Naive thymus-derived CD4-positive, alpha-beta T cell (primary cell): ENCODE measurements at regions not wholly inside any gene's neighbourhood (a gene's known extent, or its start where the extent isn't known, plus 50 kb on each side); places are given as distances from the start of the nearest gene placed in this dataset.

Source experiments
- ATAC-seq: fragments of 150-1000 bp; cut with Tn5 transposase; 2 replicates; pipeline ENCODE4 v1.10.0; 2021; ENCODE audit warnings: mild to moderate bottlenecking, moderate library complexity
- CTCF ChIA-PET: fragments of 350-600 bp; sonication (Branson Sonifier 250); formaldehyde crosslinking; loops from one replicate; lab custom pipeline; 2021; ENCODE audit warnings: antibody characterized with exemption; lab: Charles Lee
- POLR2A ChIA-PET: fragments of 350-600 bp; sonication (Branson Sonifier 250); formaldehyde crosslinking; loops from one replicate; lab custom pipeline; 2021; ENCODE audit warnings: antibody characterized with exemption, inconsistent platforms; lab: Charles Lee
- DNase-seq, 9 donors: peaks; one replicate each; pipeline versions ENCODE4 v3.0.0 to v3.0.0-alpha.2; 2020 to 2022; ENCODE audit warnings: mixed read lengths in 1 of 9
- H3K27ac ChIP-seq: one replicate; pipeline ENCODE4 v1.7.0; 2013; ENCODE audit warnings: mild to moderate bottlenecking, low read depth, low read length, moderate library complexity
- H3K27me3 ChIP-seq, 2 donors: one replicate each; pipeline ENCODE4 v1.7.0; 2013; ENCODE audit warnings: low read length in 2 of 2, mild to moderate bottlenecking in 2 of 2, moderate library complexity in 2 of 2; ENCODE audit not compliant: control insufficient read depth in 2 of 2, insufficient read depth in 2 of 2
- H3K36me3 ChIP-seq, 3 experiments: 1 replicate in 2 of 3; 2 replicates in 1 of 3; pipeline ENCODE4 v1.7.0; 2013; ENCODE audit warnings: low read length in 3 of 3, mild to moderate bottlenecking in 3 of 3, moderate library complexity in 1 of 3; ENCODE audit not compliant: insufficient read depth in 3 of 3, control insufficient read depth in 2 of 3
- H3K4me1 ChIP-seq, 2 donors: one replicate each; pipeline ENCODE4 v1.7.0; 2013; ENCODE audit warnings: low read length in 2 of 2, mild to moderate bottlenecking in 2 of 2, moderate library complexity in 1 of 2; ENCODE audit not compliant: control insufficient read depth in 2 of 2, insufficient read depth in 2 of 2
- H3K4me3 ChIP-seq: 2 replicates; pipeline ENCODE4 v1.7.0; 2013; ENCODE audit warnings: mild to moderate bottlenecking, low read length
- H3K9me3 ChIP-seq, 3 experiments: 1 replicate in 2 of 3; 2 replicates in 1 of 3; pipeline ENCODE4 v1.7.0; 2013; ENCODE audit warnings: low read length in 3 of 3; ENCODE audit not compliant: control insufficient read depth in 2 of 3
- H3K27ac Mint-ChIP-seq, 9 donors: one replicate each; pipeline ENCODE4 v1.8.0; 2020 to 2022; ENCODE audit warnings: mixed read lengths in 9 of 9, mild to moderate bottlenecking in 8 of 9, moderate library complexity in 5 of 9, inconsistent platforms in 2 of 9
- H3K27me3 Mint-ChIP-seq, 5 donors: one replicate each; pipeline ENCODE4 v1.8.0; 2021 to 2022; ENCODE audit warnings: mixed read lengths in 5 of 5, mild to moderate bottlenecking in 1 of 5
- H3K36me3 Mint-ChIP-seq, 5 donors: one replicate each; pipeline ENCODE4 v1.8.0; 2020 to 2022; ENCODE audit warnings: mixed read lengths in 5 of 5, mild to moderate bottlenecking in 3 of 5, inconsistent platforms in 1 of 5
- H3K4me1 Mint-ChIP-seq, 7 donors: one replicate each; pipeline ENCODE4 v1.8.0; 2020 to 2022; ENCODE audit warnings: mixed read lengths in 7 of 7, mild to moderate bottlenecking in 3 of 7, inconsistent platforms in 1 of 7
- H3K4me3 Mint-ChIP-seq, 10 donors: one replicate each; pipeline ENCODE4 v1.8.0; 2020 to 2022; ENCODE audit warnings: mild to moderate bottlenecking in 10 of 10, mixed read lengths in 10 of 10, moderate library complexity in 6 of 10, inconsistent platforms in 2 of 10
- H3K9me3 Mint-ChIP-seq, 11 donors: one replicate each; pipeline ENCODE4 v1.8.0; 2020 to 2022; ENCODE audit warnings: mixed read lengths in 11 of 11, mild to moderate bottlenecking in 4 of 11, inconsistent platforms in 1 of 11, moderate library complexity in 1 of 11
- intact Hi-C, 2 donors: fragments of 100-400 bp; cut with micrococcal nuclease; formaldehyde crosslinking; loops; one replicate each; pipeline ENCODE4 v1.15.1; 2023

DNA sequence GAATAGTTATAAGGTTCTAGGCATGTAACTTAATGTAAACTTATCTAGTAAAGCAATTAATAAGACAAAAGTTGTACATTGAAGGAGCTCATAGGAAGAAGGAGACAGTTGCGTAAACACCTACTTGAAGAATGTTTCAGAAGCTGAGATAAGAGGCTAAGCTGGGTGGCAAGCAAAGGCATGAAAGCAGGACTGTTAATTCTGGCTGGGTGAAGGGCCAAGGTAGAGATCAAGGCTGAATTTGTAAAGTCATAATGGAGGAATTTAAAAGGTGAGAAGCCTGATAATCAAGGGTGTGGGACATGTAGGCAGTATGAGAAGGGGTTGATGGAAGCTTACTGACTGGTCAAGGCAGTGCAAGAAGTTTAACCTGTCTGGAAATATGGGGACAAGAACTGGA lies 80.4 kb upstream of the TGFBR2 start:
- H3K36me3 Mint-ChIP-seq: peaks cover 0 to 6% (median 0%) of the 10 kb centered on the region in 5 donors
- ATAC-seq (no peak), DNase-seq (no peak)
- Histone ChIP-seq H3K4me1 (no peaks in the 10 kb centered on the region), H3K27ac (no peak overlapping the region), H3K4me3 (no peak overlapping the region), H3K27me3 (no peaks in the 10 kb centered on the region), H3K9me3 (no peaks in the 10 kb centered on the region), H3K36me3 (no peaks in the 10 kb centered on the region)
- no peak overlapping the region for H3K4me3 Mint-ChIP-seq
- no peak overlapping the region for H3K27ac Mint-ChIP-seq
- peaks cover 0 to 5% (median 0%) of the 10 kb centered on the region in 11 donors for H3K9me3 Mint-ChIP-seq
- peaks cover 8 to 41% (median 30%) of the 10 kb centered on the region in 7 donors for H3K4me1 Mint-ChIP-seq
- intact Hi-C loops: no loop called here
- peaks cover 0 to 3% (median 0%) of the 10 kb centered on the region in 5 donors for H3K27me3 Mint-ChIP-seq
- POLR2A ChIA-PET: no interaction called here
- CTCF ChIA-PET: no interaction called here

DNA sequence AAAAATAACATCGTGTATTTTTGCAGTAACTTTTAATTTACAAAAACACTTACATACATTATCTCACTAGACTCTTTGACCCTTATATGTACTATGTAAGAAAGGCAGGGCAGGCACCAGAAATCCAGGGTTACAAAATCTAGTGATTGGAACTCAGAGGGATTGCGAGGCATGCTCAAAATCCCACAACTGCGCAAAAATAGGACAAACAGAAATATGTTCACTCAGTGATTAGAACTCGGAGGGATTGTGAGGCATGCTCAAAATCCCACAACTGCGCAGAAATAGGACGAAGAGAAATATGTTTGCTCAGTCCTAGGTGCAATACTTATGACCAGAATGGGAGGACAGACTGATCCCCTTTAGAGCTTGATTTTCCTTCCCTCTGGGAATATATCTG lies 79.2 kb upstream of the TGFBR2 start:
- peaks cover 8 to 46% (median 30%) of the 10 kb centered on the region in 7 donors for H3K4me1 Mint-ChIP-seq
- H3K4me3 Mint-ChIP-seq: no peak overlapping the region
- Histone ChIP-seq H3K9me3 (no peaks in the 10 kb centered on the region), H3K27me3 (no peaks in the 10 kb centered on the region), H3K27ac (no peak overlapping the region), H3K4me3 (no peak overlapping the region), H3K36me3 (no peaks in the 10 kb centered on the region), H3K4me1 (no peaks in the 10 kb centered on the region)
- peaks cover 0 to 6% (median 0%) of the 10 kb centered on the region in 5 donors for H3K36me3 Mint-ChIP-seq
- ChIA-PET CTCF (interaction anchor here (1.1 kb wide), 1 partner anchor 168 kb away, joined by 3 read pairs; no protein-coding TSS in a partner anchor), POLR2A (no interaction called here)
- no peak for DNase-seq
- H3K27me3 Mint-ChIP-seq: peaks cover 0 to 3% (median 0%) of the 10 kb centered on the region in 5 donors
- peaks cover 0 to 5% (median 0%) of the 10 kb centered on the region in 11 donors for H3K9me3 Mint-ChIP-seq
- no peak overlapping the region for H3K27ac Mint-ChIP-seq
- intact Hi-C loops: no loop called here
- no peak for ATAC-seq

GRCh38 chr3:30527720-30528119 lies 78.7 kb upstream of the TGFBR2 start:
- Histone ChIP-seq H3K36me3 (no peaks in the 10 kb centered on the region), H3K27ac (no peak overlapping the region), H3K4me3 (no peak overlapping the region), H3K9me3 (no peaks in the 10 kb centered on the region), H3K4me1 (no peaks in the 10 kb centered on the region), H3K27me3 (no peaks in the 10 kb centered on the region)
- Mint-ChIP-seq H3K4me1 (peaks cover 8 to 46% (median 30%) of the 10 kb centered on the region in 7 donors), H3K27ac (no peak overlapping the region), H3K4me3 (no peak overlapping the region), H3K36me3 (peaks cover 0 to 6% (median 0%) of the 10 kb centered on the region in 5 donors), H3K9me3 (peaks cover 0 to 5% (median 0%) of the 10 kb centered on the region in 11 donors), H3K27me3 (peaks cover 0 to 3% (median 0%) of the 10 kb centered on the region in 5 donors)
- ATAC-seq (no peak), DNase-seq (no peak)
- ChIA-PET POLR2A (interaction anchor here (0.6 kb wide), 1 partner anchor 382 kb away, joined by 3 read pairs; no protein-coding TSS in a partner anchor), CTCF (interaction anchor here (1.1 kb wide), 1 partner anchor 168 kb away, joined by 3 read pairs; no protein-coding TSS in a partner anchor)
- intact Hi-C loops: no loop called here

GRCh38 chr3:30530084-30530483 lies 76.3 kb upstream of the TGFBR2 start:
- DNase-seq (no peak), ATAC-seq (no peak)
- Mint-ChIP-seq H3K9me3 (peaks cover 0 to 5% (median 0%) of the 10 kb centered on the region in 11 donors), H3K27me3 (peaks cover 0 to 3% (median 0%) of the 10 kb centered on the region in 5 donors), H3K27ac (no peak overlapping the region), H3K4me3 (no peak overlapping the region), H3K4me1 (peaks cover 0 to 28% (median 12%) of the 10 kb centered on the region in 7 donors), H3K36me3 (peaks cover 0 to 6% (median 0%) of the 10 kb centered on the region in 5 donors)
- POLR2A ChIA-PET: no interaction called here
- H3K36me3 ChIP-seq: no peaks in the 10 kb centered on the region
- H3K27me3 ChIP-seq: no peaks in the 10 kb centered on the region
- no peaks in the 10 kb centered on the region for H3K9me3 ChIP-seq
- H3K27ac ChIP-seq: no peak overlapping the region
- no peaks in the 10 kb centered on the region for H3K4me1 ChIP-seq
- H3K4me3 ChIP-seq: no peak overlapping the region
- intact Hi-C loops: no loop called here
- CTCF ChIA-PET: no interaction called here

DNA sequence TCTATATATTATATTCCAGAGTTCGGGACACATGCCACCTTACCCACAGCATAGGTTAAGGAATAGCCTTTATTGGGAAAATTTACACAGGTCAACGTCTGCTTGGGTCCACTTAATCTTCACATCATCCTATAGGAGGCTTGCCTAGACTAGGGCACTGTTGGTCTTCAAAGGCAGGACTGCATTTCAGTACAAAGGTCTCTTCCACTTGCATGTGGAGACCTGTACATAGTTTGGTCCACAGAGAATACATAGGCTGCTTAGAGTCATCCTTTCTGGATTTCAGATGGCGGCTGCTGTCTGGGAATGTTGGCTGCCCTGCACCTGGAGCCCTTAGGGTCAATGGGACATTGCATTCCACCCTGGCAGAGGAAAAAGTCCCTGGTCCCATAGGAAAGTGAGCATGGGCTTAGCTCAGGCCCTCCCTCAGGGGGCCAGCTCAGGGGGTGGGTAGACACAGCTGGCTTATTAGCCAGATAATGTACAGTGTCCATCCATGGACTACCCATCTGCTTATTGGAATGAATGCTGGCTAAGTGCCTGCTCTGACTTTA lies 75.3 kb upstream of the TGFBR2 start:
- CTCF ChIA-PET: no interaction called here
- ATAC-seq: no peak

DNA sequence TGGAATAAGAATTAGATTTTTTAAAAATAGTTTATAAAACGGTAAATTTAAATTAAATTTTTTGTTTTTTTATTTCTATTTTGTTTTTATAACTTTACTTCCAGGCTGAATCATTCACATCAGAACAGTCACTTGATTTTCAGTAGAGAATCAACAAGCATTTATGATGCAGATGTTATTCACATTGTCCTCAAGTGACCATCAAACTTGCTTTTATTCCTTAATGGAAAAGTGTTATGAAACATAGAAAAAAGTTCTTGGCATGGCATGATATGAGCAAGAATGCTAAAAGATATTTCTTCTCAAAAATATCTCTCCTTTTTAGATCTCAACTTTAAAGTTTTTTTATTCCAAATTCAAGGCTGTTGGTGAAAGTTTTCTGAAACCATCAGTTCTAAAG lies 70.9 kb upstream of the TGFBR2 start:
- Histone ChIP-seq H3K27ac (no peak overlapping the region), H3K27me3 (no peaks in the 10 kb centered on the region), H3K4me3 (no peak overlapping the region), H3K9me3 (no peaks in the 10 kb centered on the region), H3K4me1 (no peaks in the 10 kb centered on the region), H3K36me3 (no peaks in the 10 kb centered on the region)
- Mint-ChIP-seq H3K36me3 (peaks cover 0 to 2% (median 0%) of the 10 kb centered on the region in 5 donors), H3K27ac (no peak overlapping the region), H3K4me1 (peaks cover 0 to 15% (median 7%) of the 10 kb centered on the region in 7 donors), H3K27me3 (no peaks in the 10 kb centered on the region), H3K4me3 (no peak overlapping the region), H3K9me3 (peaks cover 0 to 5% (median 0%) of the 10 kb centered on the region in 11 donors)
- POLR2A ChIA-PET: no interaction called here
- intact Hi-C loops: no loop called here
- DNase-seq: no peak
- no peak for ATAC-seq
- CTCF ChIA-PET: no interaction called here

More for the DNA sequence above, 75.3 kb upstream of the TGFBR2 start:
- Histone ChIP-seq H3K36me3 (no peaks in the 10 kb centered on the region), H3K4me3 (no peak overlapping the region), H3K4me1 (no peaks in the 10 kb centered on the region), H3K9me3 (no peaks in the 10 kb centered on the region), H3K27me3 (no peaks in the 10 kb centered on the region), H3K27ac (no peak overlapping the region)
- H3K4me3 Mint-ChIP-seq: no peak overlapping the region
- POLR2A ChIA-PET: no interaction called here
- peaks cover 0 to 24% (median 10%) of the 10 kb centered on the region in 7 donors for H3K4me1 Mint-ChIP-seq
- intact Hi-C loops: no loop called here
- no peak for DNase-seq
- H3K27ac Mint-ChIP-seq: no peak overlapping the region
- H3K36me3 Mint-ChIP-seq: peaks cover 0 to 4% (median 0%) of the 10 kb centered on the region in 5 donors
- H3K27me3 Mint-ChIP-seq: peaks cover 0 to 3% (median 0%) of the 10 kb centered on the region in 5 donors
- peaks cover 0 to 4% (median 0%) of the 10 kb centered on the region in 11 donors for H3K9me3 Mint-ChIP-seq

DNA sequence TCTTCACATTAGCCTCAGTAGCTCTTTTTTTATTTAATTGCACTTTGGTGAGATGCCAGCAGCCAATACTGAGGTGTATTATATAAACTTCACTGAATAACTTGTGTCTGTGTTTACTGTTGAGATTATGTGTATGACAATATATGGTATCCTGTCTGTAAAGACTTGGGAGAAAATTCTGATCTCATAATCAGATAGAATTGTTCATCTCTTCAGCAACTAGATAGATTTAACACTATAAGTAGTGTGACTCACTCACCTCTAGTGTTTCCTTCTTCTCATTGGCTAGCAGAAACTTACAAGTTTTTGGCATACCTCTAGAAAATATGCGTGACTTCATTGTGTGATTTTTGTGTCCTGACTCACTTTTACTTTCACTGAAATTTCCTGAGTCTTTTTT lies 67.6 kb upstream of the TGFBR2 start:
- Histone ChIP-seq H3K27me3 (no peaks in the 10 kb centered on the region), H3K27ac (no peak overlapping the region), H3K9me3 (no peaks in the 10 kb centered on the region), H3K4me1 (no peaks in the 10 kb centered on the region), H3K4me3 (no peak overlapping the region), H3K36me3 (no peaks in the 10 kb centered on the region)
- CTCF ChIA-PET: no interaction called here
- no peak overlapping the region for H3K27ac Mint-ChIP-seq
- peaks cover 0 to 6% (median 0%) of the 10 kb centered on the region in 11 donors for H3K9me3 Mint-ChIP-seq
- H3K4me3 Mint-ChIP-seq: no peak overlapping the region
- no peak for DNase-seq
- peaks cover 0 to 8% (median 0%) of the 10 kb centered on the region in 7 donors for H3K4me1 Mint-ChIP-seq
- POLR2A ChIA-PET: no interaction called here
- H3K27me3 Mint-ChIP-seq: no peaks in the 10 kb centered on the region
- ATAC-seq: no peak
- intact Hi-C loops: no loop called here
- H3K36me3 Mint-ChIP-seq: peaks cover 0 to 2% (median 0%) of the 10 kb centered on the region in 5 donors
